ENCODE measurements at regions not wholly inside any gene's neighbourhood (a gene's known extent, or its start where the extent isn't known, plus 50 kb on each side); places are given as distances from the start of the nearest gene placed in this dataset.

DNA sequence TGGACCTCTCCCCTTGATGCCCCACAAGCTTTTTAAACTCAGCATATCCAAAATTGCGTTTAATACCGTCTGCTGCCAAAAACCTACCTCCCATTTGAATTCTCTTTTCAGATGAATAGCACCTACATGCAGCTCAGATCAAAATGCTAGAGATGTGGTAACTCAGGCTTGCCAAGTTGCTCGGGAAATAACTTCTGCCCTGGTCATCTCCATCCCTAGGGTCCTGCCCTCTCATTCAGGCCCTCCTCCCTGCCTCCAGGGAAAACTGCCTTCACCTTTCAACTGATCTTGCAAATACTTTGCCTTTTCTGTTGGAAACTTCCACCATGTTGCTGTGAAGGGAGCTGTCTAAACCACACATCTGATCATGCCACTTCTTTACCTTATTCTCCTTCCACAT lies 114.1 kb downstream of the SPRY1 start:
- no peak for TF ChIP-seq Cebpa-rat (IDR thresholded peaks at IDR 0.05)
- Histone ChIP-seq H3K4me3 (no peak overlapping the region), H3K27ac (no peak overlapping the region)

DNA sequence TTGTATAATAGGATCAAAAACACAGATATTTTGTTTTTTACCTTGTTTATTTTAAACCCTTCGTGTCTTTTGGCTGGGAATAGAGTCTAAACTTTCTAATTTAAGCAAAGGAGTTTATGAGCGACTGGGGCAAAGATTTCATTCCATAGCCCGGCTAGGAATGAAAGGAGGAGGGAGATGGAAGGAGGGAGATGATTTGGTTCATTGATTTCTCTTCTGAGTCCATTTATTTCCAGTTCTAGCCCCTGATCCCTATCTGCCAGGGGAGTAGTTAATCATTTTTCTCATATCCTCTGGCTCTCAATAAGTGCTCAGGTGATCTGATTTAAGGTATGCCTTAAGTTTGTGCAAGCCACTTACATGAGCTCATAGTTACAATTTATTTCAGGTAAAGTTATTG lies 120.0 kb downstream of the SPRY1 start:
- H3K9me3 ChIP-seq: no peaks in the 10 kb centered on the region
- TF ChIP-seq Cebpa-rat (IDR thresholded peaks at IDR 0.05): no peak
- no peaks in the 10 kb centered on the region for H3K36me3 ChIP-seq
- no peak overlapping the region for H3K27ac ChIP-seq
- no peak overlapping the region for H3K4me2 ChIP-seq
- no peak overlapping the region for H3K4me3 ChIP-seq
- no peak overlapping the region for H3K9ac ChIP-seq
- H3K27me3 ChIP-seq: no peaks in the 10 kb centered on the region
- no peaks in the 10 kb centered on the region for H4K20me1 ChIP-seq
- no peaks in the 10 kb centered on the region for H3K4me1 ChIP-seq

More for the DNA sequence above, 114.1 kb downstream of the SPRY1 start:
- 0 out of 2 replicates have a peak, but pooled peaks cover 7% of the 10 kb centered on the region for H3K9me3 ChIP-seq
- H3K36me3 ChIP-seq: no peaks in the 10 kb centered on the region
- peaks cover 5% of the 10 kb centered on the region for H3K4me1 ChIP-seq
- H3K4me2 ChIP-seq: no peak overlapping the region
- no peak overlapping the region for H3K9ac ChIP-seq
- peaks cover 9% of the 10 kb centered on the region for H3K27me3 ChIP-seq
- no peaks in the 10 kb centered on the region for H4K20me1 ChIP-seq

DNA sequence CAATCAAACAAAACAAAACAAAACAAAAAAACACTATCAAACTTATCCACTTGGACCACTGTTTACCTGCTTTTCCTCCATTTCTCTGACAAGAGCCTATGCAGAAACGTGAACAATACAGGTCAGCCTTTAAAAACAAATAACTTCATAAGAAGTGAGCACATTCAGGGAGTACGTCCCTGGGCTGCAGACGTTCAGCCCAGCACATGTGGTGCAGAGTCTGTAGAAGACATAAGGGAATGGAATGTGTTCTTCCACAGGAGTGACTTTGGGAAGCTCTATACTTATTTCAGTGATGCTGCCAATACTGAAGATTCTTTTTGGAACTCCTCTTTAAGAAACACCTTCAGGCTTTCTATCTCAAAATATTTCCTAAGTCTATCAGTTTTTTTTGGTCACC lies 120.6 kb downstream of the SPRY1 start:
- no peaks in the 10 kb centered on the region for H3K27me3 ChIP-seq
- H3K36me3 ChIP-seq: no peaks in the 10 kb centered on the region
- no peak overlapping the region for H3K27ac ChIP-seq
- no peaks in the 10 kb centered on the region for H3K4me1 ChIP-seq
- no peaks in the 10 kb centered on the region for H3K9me3 ChIP-seq
- no peak overlapping the region for H3K4me2 ChIP-seq
- H3K4me3 ChIP-seq: no peak overlapping the region
- no peak for TF ChIP-seq Cebpa-rat (IDR thresholded peaks at IDR 0.05)
- no peaks in the 10 kb centered on the region for H4K20me1 ChIP-seq
- H3K9ac ChIP-seq: no peak overlapping the region

DNA sequence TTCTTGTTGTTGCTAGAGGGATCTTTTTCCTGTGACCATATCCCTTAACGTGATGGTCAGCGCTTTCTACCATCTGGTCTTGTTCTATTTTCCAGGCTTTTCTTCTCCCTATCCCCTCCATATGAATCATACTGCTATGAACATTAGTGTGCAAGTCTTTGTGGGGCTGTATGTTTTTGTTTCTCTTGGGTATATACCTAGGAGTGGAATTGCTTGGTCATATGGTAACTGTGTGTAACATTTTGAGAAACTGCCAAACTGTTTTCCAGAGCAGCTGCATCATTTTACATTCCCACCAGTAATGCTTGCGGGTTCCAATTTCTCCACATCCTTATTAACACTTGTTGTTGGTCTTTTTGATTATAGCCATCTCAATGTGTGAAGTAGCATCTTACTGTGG lies 121.4 kb downstream of the SPRY1 start:
- Histone ChIP-seq H3K9me3 (no peaks in the 10 kb centered on the region), H3K27me3 (no peaks in the 10 kb centered on the region), H3K9ac (no peak overlapping the region), H3K27ac (no peak overlapping the region), H3K36me3 (no peaks in the 10 kb centered on the region), H3K4me2 (no peak overlapping the region), H3K4me1 (no peaks in the 10 kb centered on the region), H4K20me1 (no peaks in the 10 kb centered on the region), H3K4me3 (no peak overlapping the region)
- TF ChIP-seq Cebpa-rat (IDR thresholded peaks at IDR 0.05): no peak

DNA sequence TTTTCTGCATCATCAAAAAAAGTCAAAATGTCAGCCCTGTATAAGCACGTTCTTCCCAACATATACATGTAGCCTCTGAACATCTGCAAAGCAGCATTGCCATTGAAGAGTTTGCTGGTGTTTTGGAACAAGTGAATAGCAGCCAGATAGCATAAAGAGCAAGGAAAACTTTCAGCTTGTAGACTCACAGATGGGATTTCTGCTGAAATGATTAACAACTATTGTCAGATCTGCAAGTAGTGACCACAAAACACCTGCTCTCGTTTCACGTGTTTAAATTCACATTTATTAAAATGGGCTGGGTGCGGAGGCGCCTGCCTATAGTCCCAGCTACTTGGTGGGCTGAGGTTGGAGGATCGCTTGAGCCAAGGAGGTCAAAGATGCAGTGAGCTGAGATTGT lies 123.7 kb downstream of the SPRY1 start:
- H3K36me3 ChIP-seq: no peaks in the 10 kb centered on the region
- H3K4me2 ChIP-seq: no peak overlapping the region
- TF ChIP-seq Cebpa-rat (IDR thresholded peaks at IDR 0.05): no peak
- no peaks in the 10 kb centered on the region for H3K4me1 ChIP-seq
- H4K20me1 ChIP-seq: no peaks in the 10 kb centered on the region
- no peak overlapping the region for H3K27ac ChIP-seq
- no peak overlapping the region for H3K4me3 ChIP-seq
- no peaks in the 10 kb centered on the region for H3K9me3 ChIP-seq
- no peak overlapping the region for H3K9ac ChIP-seq
- no peaks in the 10 kb centered on the region for H3K27me3 ChIP-seq

DNA sequence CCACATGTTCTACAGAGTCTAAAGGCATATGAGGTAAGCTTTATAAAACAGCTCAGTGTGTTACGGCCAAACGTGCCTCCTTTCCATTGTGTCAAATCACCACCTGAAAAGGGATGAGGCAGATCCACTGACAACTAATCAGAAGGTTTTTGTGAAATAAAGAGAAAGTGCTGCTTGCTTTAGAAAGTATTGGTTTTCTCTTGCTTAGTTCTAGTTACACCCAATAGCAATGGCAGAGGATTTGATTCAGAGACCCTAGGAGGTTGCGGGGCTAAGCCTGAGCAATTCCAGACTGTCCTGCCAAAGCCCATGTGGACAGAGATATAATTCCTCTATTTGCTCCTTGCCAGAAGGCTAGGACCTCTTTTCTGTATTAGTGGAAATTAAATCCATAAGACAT lies 125.5 kb downstream of the SPRY1 start:
- no peaks in the 10 kb centered on the region for H3K9me3 ChIP-seq
- no peaks in the 10 kb centered on the region for H3K4me1 ChIP-seq
- no peak overlapping the region for H3K27ac ChIP-seq
- no peak overlapping the region for H3K4me2 ChIP-seq
- H4K20me1 ChIP-seq: no peaks in the 10 kb centered on the region
- no peak overlapping the region for H3K9ac ChIP-seq
- H3K4me3 ChIP-seq: no peak overlapping the region
- no peaks in the 10 kb centered on the region for H3K27me3 ChIP-seq
- H3K36me3 ChIP-seq: no peaks in the 10 kb centered on the region
- TF ChIP-seq Cebpa-rat (IDR thresholded peaks at IDR 0.05): no peak

DNA sequence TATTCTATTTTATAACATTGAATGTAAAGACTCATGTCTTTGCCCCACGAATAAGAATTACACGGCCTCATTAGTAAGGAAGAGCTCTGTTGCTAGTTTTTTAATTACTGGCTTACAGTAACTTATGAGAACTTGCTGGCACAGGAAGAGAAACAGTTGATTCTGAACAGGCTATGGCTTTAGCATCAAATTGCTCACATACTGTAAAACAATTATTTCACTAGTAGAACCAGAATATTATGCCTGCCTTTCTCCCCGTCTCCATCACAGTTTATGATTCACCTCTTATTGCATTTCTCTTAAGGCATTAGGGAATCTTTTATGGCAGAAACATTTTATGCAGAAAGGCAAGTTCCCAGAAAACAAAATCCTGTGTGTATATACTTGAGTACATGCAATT lies 126.1 kb downstream of the SPRY1 start:
- H3K4me2 ChIP-seq: no peak overlapping the region
- TF ChIP-seq Cebpa-rat (IDR thresholded peaks at IDR 0.05): no peak
- H3K9me3 ChIP-seq: no peaks in the 10 kb centered on the region
- no peaks in the 10 kb centered on the region for H4K20me1 ChIP-seq
- H3K27ac ChIP-seq: no peak overlapping the region
- H3K27me3 ChIP-seq: no peaks in the 10 kb centered on the region
- no peaks in the 10 kb centered on the region for H3K4me1 ChIP-seq
- H3K9ac ChIP-seq: no peak overlapping the region
- H3K36me3 ChIP-seq: no peaks in the 10 kb centered on the region
- H3K4me3 ChIP-seq: no peak overlapping the region

DNA sequence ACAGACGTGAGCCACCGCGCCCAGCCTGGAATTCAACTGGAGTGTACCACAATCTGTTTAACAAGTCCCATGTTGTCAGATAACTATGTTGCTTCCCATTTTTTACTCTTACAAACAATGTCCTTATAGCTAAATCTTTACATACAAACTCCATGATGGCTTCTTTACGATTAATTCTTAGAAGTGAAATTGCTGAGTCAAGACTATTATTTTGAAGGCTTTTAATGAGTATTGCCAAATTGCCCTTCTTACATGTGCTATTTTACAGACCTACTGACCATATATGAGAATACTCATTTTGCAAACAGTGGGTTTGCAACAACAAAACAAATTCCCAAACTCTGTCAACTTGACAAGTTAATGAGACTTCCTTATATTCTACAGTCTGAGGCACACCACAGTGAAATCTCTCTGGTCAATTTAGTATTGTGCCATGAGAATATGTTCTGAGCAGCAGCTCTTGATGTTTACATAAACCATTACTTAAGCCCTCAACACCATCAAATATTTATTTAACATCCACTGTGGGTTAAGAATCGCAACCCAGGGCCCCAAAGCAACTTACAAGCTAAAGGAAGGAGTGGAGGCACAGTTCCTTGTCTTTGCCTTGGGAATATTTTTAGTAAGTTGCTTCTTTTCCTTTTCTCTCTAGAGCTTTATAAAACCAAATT lies 128.5 kb downstream of the SPRY1 start:
- no peaks in the 10 kb centered on the region for H3K4me1 ChIP-seq
- no peaks in the 10 kb centered on the region for H3K27me3 ChIP-seq
- no peaks in the 10 kb centered on the region for H3K9me3 ChIP-seq
- no peaks in the 10 kb centered on the region for H4K20me1 ChIP-seq
- H3K36me3 ChIP-seq: no peaks in the 10 kb centered on the region
- no peak for TF ChIP-seq Cebpa-rat (IDR thresholded peaks at IDR 0.05)
- no peak overlapping the region for H3K27ac ChIP-seq
- no peak overlapping the region for H3K4me3 ChIP-seq
- no peak overlapping the region for H3K9ac ChIP-seq
- H3K4me2 ChIP-seq: no peak overlapping the region

DNA sequence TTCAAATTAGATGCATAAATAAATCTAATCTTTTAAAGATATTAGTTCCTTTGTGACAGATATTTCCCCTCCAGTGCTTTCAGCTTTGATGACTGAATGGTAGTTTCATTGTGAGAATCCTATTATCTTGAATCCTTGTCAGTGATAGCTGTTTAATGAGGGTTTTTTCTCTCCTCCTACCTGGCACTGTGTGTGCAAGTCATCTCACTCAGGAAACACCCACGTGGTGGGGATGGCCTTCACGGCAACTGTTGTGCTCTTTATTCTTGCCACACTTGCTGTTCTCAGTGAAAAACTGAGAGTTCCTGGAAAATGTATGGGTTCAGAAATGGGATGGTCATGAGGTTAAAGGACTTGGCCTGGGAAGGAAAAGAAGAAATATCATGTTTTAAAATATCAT lies 129.9 kb downstream of the SPRY1 start:
- no peak overlapping the region for H3K4me3 ChIP-seq
- no peaks in the 10 kb centered on the region for H3K4me1 ChIP-seq
- no peaks in the 10 kb centered on the region for H3K27me3 ChIP-seq
- H3K9ac ChIP-seq: no peak overlapping the region
- H3K9me3 ChIP-seq: no peaks in the 10 kb centered on the region
- no peak overlapping the region for H3K4me2 ChIP-seq
- no peak overlapping the region for H3K27ac ChIP-seq
- TF ChIP-seq Cebpa-rat (IDR thresholded peaks at IDR 0.05): no peak
- no peaks in the 10 kb centered on the region for H4K20me1 ChIP-seq
- no peaks in the 10 kb centered on the region for H3K36me3 ChIP-seq

DNA sequence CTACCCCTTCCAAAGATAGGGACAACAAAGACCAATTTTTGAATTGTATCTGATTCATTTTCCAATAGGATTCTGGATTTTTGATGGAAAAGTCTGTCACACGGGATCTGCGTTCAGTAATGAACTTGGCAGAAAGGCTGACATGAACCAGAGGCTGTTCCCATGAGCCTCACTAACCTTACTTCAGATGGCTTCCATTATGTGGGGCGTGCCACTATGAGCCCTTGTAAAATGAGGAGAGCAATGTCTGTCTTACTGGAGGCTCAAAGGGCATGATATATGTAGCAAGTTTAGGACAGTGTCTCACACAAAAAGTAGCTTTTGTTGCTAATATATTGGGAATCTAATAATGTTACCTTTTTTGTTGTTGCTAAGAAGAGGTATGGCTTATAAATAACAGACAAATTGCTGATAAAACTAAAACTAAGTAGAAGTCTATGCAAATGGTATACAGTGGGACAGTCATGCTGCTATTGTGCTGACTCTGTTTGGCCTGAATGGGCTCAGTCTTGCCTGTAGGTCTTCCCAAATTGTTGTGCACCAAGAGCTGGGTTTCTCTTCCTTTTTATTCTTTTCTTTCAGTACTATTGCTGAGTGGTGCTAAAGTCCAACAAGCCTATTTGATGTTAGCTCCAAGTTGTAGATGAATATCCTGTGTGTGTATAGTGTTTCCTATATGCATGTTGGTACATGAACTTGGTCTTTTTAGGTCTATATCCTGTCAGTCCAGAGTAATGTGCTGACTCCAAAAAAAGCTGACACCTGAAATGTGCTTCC lies 132.1 kb downstream of the SPRY1 start:
- no peaks in the 10 kb centered on the region for H3K4me1 ChIP-seq
- H3K4me2 ChIP-seq: no peak overlapping the region
- no peak overlapping the region for H3K4me3 ChIP-seq
- H3K36me3 ChIP-seq: no peaks in the 10 kb centered on the region
- H4K20me1 ChIP-seq: no peaks in the 10 kb centered on the region
- peaks cover 4% of the 10 kb centered on the region; the same call in 1 of the 2 replicates for H3K9me3 ChIP-seq
- no peaks in the 10 kb centered on the region for H3K27me3 ChIP-seq
- TF ChIP-seq Cebpa-rat (IDR thresholded peaks at IDR 0.05): no peak
- no peak overlapping the region for H3K9ac ChIP-seq
- no peak overlapping the region for H3K27ac ChIP-seq

All from BLaER1 (cell line).